Karpas-422 (cell line): ENCODE measurements at regions not wholly inside any gene's neighbourhood (a gene's known extent, or its start where the extent isn't known, plus 50 kb on each side); places are given as distances from the start of the nearest gene placed in this dataset.
"Not testable (repeated sequence)": the region's sequence is repeated elsewhere in the genome, so short reads cannot be mapped to it uniquely, and the experiment has no call there.

ENCODE experiments used
- DNase-seq: peaks from one replicate; pipeline ENCODE4 v3.0.0-alpha.2; 2015
- H2AFZ ChIP-seq: fragments of 200-600 bp; sonication (generic); 2 replicates; pipeline ENCODE4 v1.6.1; 2014; ENCODE audit warnings: antibody characterized with exemption, low read length, mixed read lengths
- H3K27ac ChIP-seq: fragments of 200-600 bp; sonication (generic); 2 replicates; pipeline ENCODE4 v1.5.1; 2014; ENCODE audit warnings: mild to moderate bottlenecking, low read length, moderate library complexity
- H3K27me3 ChIP-seq: fragments of 200-600 bp; sonication (generic); 2 replicates; pipeline ENCODE4 v1.6.1; 2014; ENCODE audit warnings: low read length, mixed read lengths
- H3K36me3 ChIP-seq: fragments of 200-600 bp; sonication (generic); 2 replicates; pipeline ENCODE4 v1.6.1; 2014; ENCODE audit warnings: low read length, mixed read lengths; ENCODE audit not compliant: insufficient read depth
- H3K4me1 ChIP-seq: fragments of 200-600 bp; sonication (generic); 2 replicates; pipeline ENCODE4 v1.6.1; 2014; ENCODE audit warnings: mild to moderate bottlenecking, low read length, mixed read lengths
- H3K4me2 ChIP-seq: fragments of 200-600 bp; sonication (generic); 2 replicates; pipeline ENCODE4 v1.6.1; 2014; ENCODE audit warnings: low read length, low read depth, mild to moderate bottlenecking; ENCODE audit not compliant: poor library complexity, severe bottlenecking
- H3K4me3 ChIP-seq: fragments of 200-600 bp; sonication (generic); 2 replicates; pipeline ENCODE4 v1.5.1; 2014; ENCODE audit warnings: mild to moderate bottlenecking, antibody characterized with exemption, low read length, mixed read lengths
- H3K79me2 ChIP-seq: fragments of 200-600 bp; sonication (generic); 2 replicates; pipeline ENCODE4 v1.6.1; 2014; ENCODE audit warnings: mild to moderate bottlenecking, low read length, mixed read lengths
- H3K9ac ChIP-seq: fragments of 200-600 bp; sonication (generic); 2 replicates; pipeline ENCODE4 v1.6.0; 2014; ENCODE audit warnings: low read length
- H3K9me2 ChIP-seq: fragments of 200-600 bp; sonication (generic), shearing (Covaris generic); replicated peaks from 2 replicates; pipeline ENCODE4 v1.6.0; 2014; ENCODE audit warnings: mild to moderate bottlenecking, low read length, moderate library complexity; ENCODE audit not compliant: insufficient read depth
- H3K9me3 ChIP-seq: fragments of 300-700, 200-600 bp; sonication (generic); 2 replicates; pipeline ENCODE4 v1.6.1; 2014; ENCODE audit warnings: low read length, mixed read lengths
- H4K20me1 ChIP-seq: fragments of 200-600 bp; sonication (generic); 2 replicates; pipeline ENCODE4 v1.6.1; 2014; ENCODE audit warnings: mild to moderate bottlenecking, antibody characterized with exemption, low read length, low read depth; ENCODE audit not compliant: insufficient read depth

DNA sequence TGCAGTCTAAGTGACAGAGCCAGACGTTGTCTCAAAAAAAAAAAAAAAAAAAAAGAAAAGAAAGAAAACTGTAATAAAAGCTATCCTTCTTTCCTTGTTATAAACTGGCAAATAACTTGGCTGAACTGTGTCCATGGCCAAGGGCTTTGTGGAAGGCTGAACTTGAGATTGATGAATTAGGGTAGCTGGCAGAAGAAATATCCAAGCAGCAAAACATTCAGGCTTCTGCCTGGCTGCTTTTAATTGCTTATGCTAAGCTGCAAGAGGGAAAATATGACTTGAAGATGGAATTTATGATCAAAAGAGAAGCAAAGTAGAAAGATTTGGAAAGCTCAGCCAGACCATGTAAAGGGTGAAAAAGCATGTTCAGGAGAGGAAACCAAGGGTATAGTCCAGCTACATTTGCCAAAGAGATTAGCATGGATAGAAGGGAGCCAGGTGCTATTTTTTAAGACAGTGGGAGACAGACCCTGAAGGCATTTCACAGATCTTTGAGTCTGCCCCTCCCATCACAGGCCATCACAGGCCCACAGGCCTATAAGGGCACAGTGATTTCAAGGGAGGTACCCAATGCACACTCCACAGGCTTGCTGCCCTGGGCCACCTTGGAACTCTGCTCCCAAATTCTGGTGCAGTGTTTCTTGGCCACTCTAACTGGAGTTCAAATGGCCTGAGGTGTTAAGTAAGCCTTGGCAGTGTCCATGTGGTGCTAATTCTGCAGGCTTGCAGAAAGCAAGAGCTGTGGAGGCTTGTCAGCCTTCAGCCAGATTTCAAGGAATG is 226.0 kb downstream of the AEBP2 start:
- Histone ChIP-seq H2AFZ (no peak overlapping the region), H3K9me2 (no peaks in the 10 kb centered on the region), H3K27me3 (no peaks in the 10 kb centered on the region)

DNA sequence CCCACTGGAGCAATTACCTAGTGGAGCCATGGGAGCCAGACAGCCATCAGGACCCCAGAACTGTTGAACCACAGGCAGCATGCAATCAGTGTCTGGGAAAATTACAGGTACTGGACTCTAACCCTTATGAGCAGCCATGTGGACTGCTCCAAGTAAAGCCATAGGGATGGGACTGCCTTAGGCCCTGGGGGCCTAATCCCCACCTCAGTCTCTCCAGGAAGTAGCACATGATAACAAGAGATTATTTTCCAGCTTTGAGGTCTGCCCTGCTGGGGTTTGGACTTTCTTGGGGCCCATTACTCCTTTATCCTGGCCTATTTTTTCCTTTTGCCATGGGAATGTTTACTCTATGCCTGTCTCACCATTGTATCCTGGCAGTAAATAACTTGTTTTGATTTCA is 226.8 kb downstream of the AEBP2 start:
- no peaks in the 10 kb centered on the region for H3K9me3 ChIP-seq
- H3K79me2 ChIP-seq, result no peaks in the 10 kb centered on the region
- no peaks in the 10 kb centered on the region for H3K9me2 ChIP-seq
- H2AFZ ChIP-seq, result no peak overlapping the region
- no peak overlapping the region for H3K4me2 ChIP-seq
- no peak overlapping the region for H3K4me3 ChIP-seq
- no peak for DNase-seq
- no peak overlapping the region for H3K27ac ChIP-seq
- H3K4me1 ChIP-seq, result no peaks in the 10 kb centered on the region
- no peak overlapping the region for H3K9ac ChIP-seq
- no peaks in the 10 kb centered on the region for H4K20me1 ChIP-seq
- H3K27me3 ChIP-seq, result no peaks in the 10 kb centered on the region
- no peaks in the 10 kb centered on the region for H3K36me3 ChIP-seq

More for the DNA sequence above, 226.0 kb downstream of the AEBP2 start:
- H3K9ac ChIP-seq, result no peak overlapping the region
- no peak overlapping the region for H3K4me2 ChIP-seq
- no peak overlapping the region for H3K4me3 ChIP-seq
- no peaks in the 10 kb centered on the region for H3K36me3 ChIP-seq
- H3K4me1 ChIP-seq, result no peaks in the 10 kb centered on the region
- no peak overlapping the region for H3K27ac ChIP-seq
- no peaks in the 10 kb centered on the region for H3K79me2 ChIP-seq
- H4K20me1 ChIP-seq, result no peaks in the 10 kb centered on the region
- no peak for DNase-seq
- no peaks in the 10 kb centered on the region for H3K9me3 ChIP-seq

DNA sequence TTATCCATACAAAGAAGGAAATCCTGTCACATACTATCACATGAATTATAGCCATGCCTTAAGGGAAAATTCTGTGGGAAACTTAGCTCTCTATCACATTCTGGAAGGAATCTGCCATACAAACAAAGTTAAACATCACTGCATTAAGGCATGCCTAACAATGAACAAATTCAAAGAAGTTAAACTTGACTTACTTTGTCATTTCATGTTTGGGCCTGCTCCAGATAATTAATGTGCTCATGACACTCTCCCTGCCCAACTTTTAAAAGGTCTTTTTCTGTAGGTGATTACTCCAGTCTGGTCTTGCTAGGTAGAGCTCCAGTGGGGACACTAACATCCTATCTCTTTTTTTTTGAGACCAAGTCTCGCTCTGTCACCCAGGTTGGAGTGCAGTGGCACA is 230.5 kb downstream of the AEBP2 start:
- no peaks in the 10 kb centered on the region for H3K79me2 ChIP-seq
- H3K4me3 ChIP-seq, result no peak overlapping the region
- H4K20me1 ChIP-seq, result no peaks in the 10 kb centered on the region
- no peak overlapping the region for H3K9ac ChIP-seq
- no peaks in the 10 kb centered on the region for H3K4me1 ChIP-seq
- H3K9me3 ChIP-seq, result no peaks in the 10 kb centered on the region
- no peaks in the 10 kb centered on the region for H3K9me2 ChIP-seq
- no peaks in the 10 kb centered on the region for H3K27me3 ChIP-seq
- H3K4me2 ChIP-seq, result no peak overlapping the region
- H3K27ac ChIP-seq, result no peak overlapping the region
- no peak overlapping the region for H2AFZ ChIP-seq
- no peak for DNase-seq
- no peaks in the 10 kb centered on the region for H3K36me3 ChIP-seq

DNA sequence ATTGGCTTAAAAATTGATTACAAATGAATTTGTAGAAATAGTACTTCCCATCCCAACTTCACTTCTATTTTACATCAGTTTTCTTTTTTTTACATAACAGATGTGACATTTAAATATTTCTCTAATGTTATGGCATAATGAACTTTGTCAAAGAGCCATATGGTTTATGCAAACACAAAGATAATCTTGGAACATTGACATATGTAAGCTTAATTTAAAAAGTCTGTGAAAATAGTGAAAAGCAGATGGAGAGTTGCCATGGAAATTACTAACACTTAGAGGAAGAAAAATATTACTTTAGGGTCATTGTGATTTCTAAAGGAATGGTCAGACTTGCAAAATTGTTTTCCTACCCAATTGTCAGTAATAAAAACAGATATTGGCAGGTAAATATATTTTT is 232.4 kb downstream of the AEBP2 start:
- no peaks in the 10 kb centered on the region for H3K36me3 ChIP-seq

DNA sequence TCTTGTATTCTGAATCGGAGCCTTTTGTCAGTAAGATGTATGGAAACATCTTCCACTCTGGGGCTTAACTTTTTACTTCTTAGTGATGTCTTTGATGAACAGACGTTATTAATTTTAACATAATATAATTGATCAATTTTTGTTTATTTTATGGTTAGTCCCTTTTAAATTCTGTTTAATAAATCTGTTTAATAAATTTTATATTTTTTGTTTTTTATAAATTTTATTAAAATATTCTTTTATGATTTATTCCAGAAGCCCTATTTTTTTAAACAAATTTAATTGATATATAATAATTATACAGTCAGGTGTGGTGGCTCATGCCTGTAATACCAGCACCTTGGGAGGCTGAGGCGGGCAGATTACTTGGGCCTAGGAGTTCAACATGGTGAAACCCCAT is 235.1 kb downstream of the AEBP2 start:
- H3K9ac ChIP-seq, result no peak overlapping the region
- no peaks in the 10 kb centered on the region for H4K20me1 ChIP-seq
- no peaks in the 10 kb centered on the region for H3K9me3 ChIP-seq
- no peaks in the 10 kb centered on the region for H3K79me2 ChIP-seq
- no peak overlapping the region for H3K4me3 ChIP-seq
- H3K4me1 ChIP-seq, result peaks cover 5% of the 10 kb centered on the region
- H3K27ac ChIP-seq, result no peak overlapping the region
- no peaks in the 10 kb centered on the region for H3K9me2 ChIP-seq
- H3K27me3 ChIP-seq, result no peaks in the 10 kb centered on the region
- H2AFZ ChIP-seq, result no peak overlapping the region
- DNase-seq, result no peak
- no peaks in the 10 kb centered on the region for H3K36me3 ChIP-seq
- no peak overlapping the region for H3K4me2 ChIP-seq

More for the DNA sequence above, 232.4 kb downstream of the AEBP2 start:
- no peak overlapping the region for H2AFZ ChIP-seq
- no peaks in the 10 kb centered on the region for H3K9me3 ChIP-seq
- H3K9ac ChIP-seq, result no peak overlapping the region
- H3K4me2 ChIP-seq, result no peak overlapping the region
- no peak for DNase-seq
- H3K9me2 ChIP-seq, result no peaks in the 10 kb centered on the region
- H3K4me3 ChIP-seq, result no peak overlapping the region
- no peaks in the 10 kb centered on the region for H3K79me2 ChIP-seq
- no peak overlapping the region for H3K27ac ChIP-seq
- peaks cover 5% of the 10 kb centered on the region for H3K4me1 ChIP-seq
- H3K27me3 ChIP-seq, result no peaks in the 10 kb centered on the region
- H4K20me1 ChIP-seq, result no peaks in the 10 kb centered on the region

DNA sequence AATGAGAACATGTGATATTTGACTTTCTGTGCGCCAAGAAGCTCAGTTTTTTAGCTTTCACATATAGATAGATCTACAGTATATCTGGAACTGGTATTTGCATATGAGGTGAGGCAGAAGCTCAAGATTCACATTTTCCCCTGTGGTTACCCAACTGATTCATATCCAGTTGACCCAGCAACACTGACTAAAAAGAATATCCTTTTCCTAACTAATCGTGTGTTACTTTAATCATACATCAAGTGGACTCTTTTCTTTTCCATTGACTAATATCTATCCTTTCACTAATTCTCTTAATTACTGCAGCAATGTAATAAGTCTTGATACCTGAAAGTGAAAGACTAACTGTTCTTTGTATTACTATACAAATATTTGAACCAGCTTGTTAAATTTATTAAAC is 236.1 kb downstream of the AEBP2 start:
- Histone ChIP-seq H3K9me2 (no peaks in the 10 kb centered on the region), H3K4me3 (no peak overlapping the region), H3K9me3 (no peaks in the 10 kb centered on the region), H3K27ac (no peak overlapping the region), H3K27me3 (no peaks in the 10 kb centered on the region), H3K4me1 (peaks cover 5% of the 10 kb centered on the region), H2AFZ (no peak overlapping the region), H3K79me2 (no peaks in the 10 kb centered on the region), H3K36me3 (no peaks in the 10 kb centered on the region), H4K20me1 (no peaks in the 10 kb centered on the region), H3K9ac (no peak overlapping the region), H3K4me2 (no peak overlapping the region)
- DNase-seq, result no peak

DNA sequence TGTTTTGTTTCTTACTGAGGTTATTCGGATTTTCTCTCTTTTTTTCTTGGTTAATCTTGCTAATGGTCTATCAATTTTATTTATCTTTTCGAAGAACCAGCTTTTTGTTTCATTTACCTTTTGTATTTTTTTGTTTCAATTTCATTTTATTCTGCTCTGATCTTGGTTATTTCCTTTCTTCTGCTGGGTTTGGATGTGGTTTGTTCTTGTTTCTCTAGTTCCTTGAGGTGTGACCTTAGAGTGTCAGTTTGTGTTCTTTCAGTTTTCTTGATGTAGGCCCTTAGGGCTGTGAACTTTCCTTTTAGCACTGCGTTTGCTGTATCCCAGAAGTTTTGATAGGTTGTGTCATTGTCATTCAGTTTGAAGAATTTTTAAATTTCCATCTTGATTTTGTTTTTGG is 239.2 kb downstream of the AEBP2 start:
- H3K27ac ChIP-seq, result not testable (repeated sequence)

DNA sequence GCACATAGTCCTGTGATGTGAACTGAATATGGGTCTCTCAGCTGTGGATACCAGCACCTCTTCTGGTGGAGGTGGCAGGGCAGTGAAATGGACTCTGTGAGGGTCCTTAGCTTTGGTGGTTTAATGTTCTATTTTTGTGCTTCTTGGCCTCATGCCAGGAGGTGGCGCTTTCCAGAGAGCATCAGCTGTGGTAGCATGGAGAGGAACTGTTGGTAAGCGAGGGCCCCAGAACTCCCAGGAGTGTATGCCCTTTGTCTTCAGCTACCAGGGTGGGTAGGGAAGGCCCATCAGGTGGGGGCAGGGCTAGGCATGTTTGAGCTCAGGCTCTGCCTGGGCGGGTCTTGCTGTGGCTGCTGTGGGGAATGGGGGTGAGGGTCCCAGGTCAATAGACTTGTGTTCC is 241.7 kb downstream of the AEBP2 start:
- H3K9ac ChIP-seq, result no peak overlapping the region
- no peak for DNase-seq
- H4K20me1 ChIP-seq, result no peaks in the 10 kb centered on the region
- no peaks in the 10 kb centered on the region for H3K4me1 ChIP-seq
- H3K36me3 ChIP-seq, result no peaks in the 10 kb centered on the region
- H3K79me2 ChIP-seq, result no peaks in the 10 kb centered on the region
- H3K27me3 ChIP-seq, result no peaks in the 10 kb centered on the region
- H3K4me3 ChIP-seq, result no peak overlapping the region
- no peaks in the 10 kb centered on the region for H3K9me3 ChIP-seq
- H3K9me2 ChIP-seq, result no peaks in the 10 kb centered on the region
- no peak overlapping the region for H2AFZ ChIP-seq
- no peak overlapping the region for H3K27ac ChIP-seq
- H3K4me2 ChIP-seq, result no peak overlapping the region

More for the DNA sequence above, 239.2 kb downstream of the AEBP2 start:
- not testable (repeated sequence) for H3K9me2 ChIP-seq, DNase-seq, H3K79me2 ChIP-seq, H3K36me3 ChIP-seq, H2AFZ ChIP-seq, H3K4me2 ChIP-seq, H4K20me1 ChIP-seq, H3K4me1 ChIP-seq, H3K9me3 ChIP-seq, H3K9ac ChIP-seq, H3K27me3 ChIP-seq, H3K4me3 ChIP-seq
